Esophagus muscularis mucosa (tissue), 4 donors: ENCODE measurements at regions not wholly inside any gene's neighbourhood (a gene's known extent, or its start where the extent isn't known, plus 50 kb on each side); places are given as distances from the start of the nearest gene placed in this dataset.

ENCODE experiments used
- DNase-seq: peaks from one replicate; pipeline ENCODE4 v3.0.0-alpha.2; 2017; ENCODE audit errors: extremely low spot score
- H3K27ac ChIP-seq, 4 donors: fragments of 200-600 bp; sonication (generic); replicated peaks in 1 of 4; 1 replicate in 3 of 4; 2 replicates in 1 of 4; pipeline ENCODE4 v1.5.1; 2016 to 2019; ENCODE audit warnings: mild to moderate bottlenecking in 1 of 4
- H3K27me3 ChIP-seq, 4 donors: fragments of 200-600 bp; sonication (generic); one replicate each; pipeline versions ENCODE4 v1.5.1 to v1.6.0; 2016 to 2019
- H3K36me3 ChIP-seq, 4 donors: fragments of 200-600 bp; sonication (generic); one replicate each; pipeline ENCODE4 v1.5.1; 2016 to 2019
- H3K4me1 ChIP-seq, 4 donors: fragments of 200-600 bp; sonication (generic); one replicate each; pipeline ENCODE4 v1.5.1; 2016 to 2019
- H3K4me3 ChIP-seq, 4 donors: fragments of 200-600 bp; sonication (generic); 1 replicate in 2 of 4; 2 replicates in 2 of 4; pipeline ENCODE4 v1.5.1; 2016 to 2019; ENCODE audit warnings: mild to moderate bottlenecking in 4 of 4, moderate library complexity in 1 of 4
- H3K9me3 ChIP-seq, 4 donors: fragments of 200-600 bp; sonication (generic); 1 replicate in 3 of 4; 2 replicates in 1 of 4; pipeline ENCODE4 v1.5.1; 2016 to 2019
- EP300 ChIP-seq: sonication (generic); formaldehyde crosslinking; IDR thresholded peaks from one replicate; pipeline ENCODE4 v1.6.1; 2017; ENCODE audit warnings: antibody characterized with exemption
- POLR2A ChIP-seq: fragments of 450-650 bp; IDR thresholded peaks from one replicate; pipeline ENCODE4 v1.6.1; 2017; ENCODE audit warnings: antibody characterized with exemption, moderate library complexity, mild to moderate bottlenecking, low read depth
- POLR2AphosphoS5 ChIP-seq, 2 donors: sonication (generic); formaldehyde crosslinking; IDR thresholded peaks; one replicate each; pipeline ENCODE4 v1.6.1; 2017; ENCODE audit warnings: antibody characterized with exemption in 2 of 2
- WGBS: methylation state at CpG from one replicate; pipeline ENCODE4 v1.1.5; 2018; 5-methylcytosine and 5-hydroxymethylcytosine counted together
- intact Hi-C: fragments of 100-400 bp; cut with DNase I; formaldehyde crosslinking; loops from one replicate; pipeline ENCODE4 v1.15.1; 2023
- TF ChIP-seq, protein P1 (sequence below), 3 experiments: fragments of 200-600 bp in 2 of 3; fragments of 450-650 bp in 1 of 3; sonication (generic) in 2 of 3; IDR thresholded peaks; one replicate each; pipeline ENCODE4 v1.5.1; 2017 to 2019; ENCODE audit warnings: antibody characterized with exemption in 3 of 3, mild to moderate bottlenecking in 2 of 3, moderate library complexity in 1 of 3

DNA sequence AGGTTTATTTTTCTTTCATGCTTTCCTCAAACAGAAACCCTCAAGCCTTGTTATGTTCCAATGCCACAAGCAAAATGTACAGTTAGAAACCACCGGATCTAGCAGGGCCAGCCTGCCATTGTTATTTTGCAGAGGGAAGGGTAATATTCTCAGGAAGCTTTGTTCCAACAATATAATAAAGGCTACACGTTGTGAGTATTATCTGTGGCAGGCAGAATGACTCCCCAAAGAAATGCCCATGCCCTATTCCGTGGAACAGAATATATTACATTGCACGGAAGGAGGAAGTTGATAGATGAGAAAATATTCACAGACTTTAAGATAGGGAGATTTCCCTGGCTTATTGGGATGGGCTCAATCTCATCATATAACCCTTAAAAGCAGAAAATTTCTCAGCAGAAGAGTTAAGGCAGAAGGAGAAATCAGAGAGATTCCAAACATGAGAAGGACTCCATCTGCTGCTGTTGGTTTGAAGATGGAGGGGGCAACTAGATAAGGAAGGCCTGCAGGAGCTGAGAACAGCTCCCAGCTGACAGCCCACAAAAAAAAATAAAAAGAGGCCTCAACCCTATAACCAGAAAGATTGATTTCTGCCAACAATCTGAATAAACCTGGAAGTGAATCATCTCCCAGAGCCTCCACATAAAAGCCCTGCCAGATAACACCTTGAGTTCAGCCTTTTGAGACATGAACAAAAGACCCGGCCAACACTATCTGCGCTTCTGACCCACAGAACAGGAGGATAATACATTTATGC lies 466.6 kb downstream of the LPIN1 start:
- 82% methylated on average over 6 of the region's 6 CpGs for WGBS
- intact Hi-C loops: no loop called here
- no peaks in the 10 kb centered on the region for H3K36me3 ChIP-seq
- TF ChIP-seq, protein P1, sequence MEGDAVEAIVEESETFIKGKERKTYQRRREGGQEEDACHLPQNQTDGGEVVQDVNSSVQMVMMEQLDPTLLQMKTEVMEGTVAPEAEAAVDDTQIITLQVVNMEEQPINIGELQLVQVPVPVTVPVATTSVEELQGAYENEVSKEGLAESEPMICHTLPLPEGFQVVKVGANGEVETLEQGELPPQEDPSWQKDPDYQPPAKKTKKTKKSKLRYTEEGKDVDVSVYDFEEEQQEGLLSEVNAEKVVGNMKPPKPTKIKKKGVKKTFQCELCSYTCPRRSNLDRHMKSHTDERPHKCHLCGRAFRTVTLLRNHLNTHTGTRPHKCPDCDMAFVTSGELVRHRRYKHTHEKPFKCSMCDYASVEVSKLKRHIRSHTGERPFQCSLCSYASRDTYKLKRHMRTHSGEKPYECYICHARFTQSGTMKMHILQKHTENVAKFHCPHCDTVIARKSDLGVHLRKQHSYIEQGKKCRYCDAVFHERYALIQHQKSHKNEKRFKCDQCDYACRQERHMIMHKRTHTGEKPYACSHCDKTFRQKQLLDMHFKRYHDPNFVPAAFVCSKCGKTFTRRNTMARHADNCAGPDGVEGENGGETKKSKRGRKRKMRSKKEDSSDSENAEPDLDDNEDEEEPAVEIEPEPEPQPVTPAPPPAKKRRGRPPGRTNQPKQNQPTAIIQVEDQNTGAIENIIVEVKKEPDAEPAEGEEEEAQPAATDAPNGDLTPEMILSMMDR (IDR thresholded peaks at IDR 0.05): no peak
- TF ChIP-seq EP300 (no peak), POLR2A (no peak), POLR2AphosphoS5 (IDR thresholded peaks at IDR 0.05) (no peak)
- no peak overlapping the region for H3K4me3 ChIP-seq
- no peaks in the 10 kb centered on the region for H3K9me3 ChIP-seq
- no peaks in the 10 kb centered on the region for H3K27me3 ChIP-seq
- H3K27ac ChIP-seq: no peak overlapping the region
- H3K4me1 ChIP-seq: no peaks in the 10 kb centered on the region
- peak; percentile 79 for DNase-seq

DNA sequence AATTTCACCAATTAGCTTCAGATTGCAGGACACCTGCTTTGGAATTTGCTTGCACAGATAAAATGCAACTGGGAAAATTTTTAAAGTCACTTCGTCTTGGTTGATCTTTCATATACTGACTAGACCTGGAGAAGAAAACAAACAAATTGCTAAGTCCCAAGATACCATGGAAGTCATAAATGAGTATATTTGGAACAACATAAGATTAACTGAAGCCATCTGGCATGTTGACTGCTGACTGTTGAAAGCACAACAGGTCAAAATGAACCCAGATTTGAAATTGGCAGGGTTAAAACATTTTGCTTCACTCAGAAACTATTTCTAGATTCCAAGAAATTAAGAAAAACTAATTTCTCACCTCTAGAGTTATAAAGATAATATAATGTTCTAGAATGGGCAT lies 470.7 kb downstream of the LPIN1 start:
- H3K9me3 ChIP-seq: no peaks in the 10 kb centered on the region
- no peaks in the 10 kb centered on the region for H3K36me3 ChIP-seq
- no peaks in the 10 kb centered on the region for H3K4me1 ChIP-seq
- H3K4me3 ChIP-seq: no peak overlapping the region
- intact Hi-C loops: no loop called here
- DNase-seq: no peak
- TF ChIP-seq, protein P1 (IDR thresholded peaks at IDR 0.05): no peak
- TF ChIP-seq POLR2AphosphoS5 (IDR thresholded peaks at IDR 0.05): no peak
- TF ChIP-seq POLR2A: no peak
- no peak for TF ChIP-seq EP300
- no peaks in the 10 kb centered on the region for H3K27me3 ChIP-seq
- no peak overlapping the region for H3K27ac ChIP-seq
- 67% methylated on average over 1 of the region's 1 CpG for WGBS

DNA sequence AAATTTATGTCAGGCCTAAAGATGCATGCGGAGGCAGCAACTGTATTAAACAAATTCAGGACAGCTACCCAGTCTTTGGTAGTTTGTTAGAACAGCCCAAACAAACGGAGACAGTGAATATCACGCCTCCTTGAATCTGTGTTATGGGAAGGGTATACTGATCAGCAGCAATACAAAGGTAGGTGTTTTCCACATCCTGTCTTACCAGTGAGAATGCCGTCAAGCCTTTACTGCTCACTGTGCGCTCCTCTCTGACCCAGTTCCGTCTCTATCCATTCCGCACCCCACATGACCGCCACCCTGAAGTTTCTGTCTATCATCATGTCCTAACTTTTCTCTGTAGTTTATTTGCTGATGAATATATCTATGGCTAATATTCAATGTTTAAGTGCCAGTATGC lies 473.3 kb downstream of the LPIN1 start:
- no peaks in the 10 kb centered on the region for H3K36me3 ChIP-seq
- intact Hi-C loops: no loop called here

DNA sequence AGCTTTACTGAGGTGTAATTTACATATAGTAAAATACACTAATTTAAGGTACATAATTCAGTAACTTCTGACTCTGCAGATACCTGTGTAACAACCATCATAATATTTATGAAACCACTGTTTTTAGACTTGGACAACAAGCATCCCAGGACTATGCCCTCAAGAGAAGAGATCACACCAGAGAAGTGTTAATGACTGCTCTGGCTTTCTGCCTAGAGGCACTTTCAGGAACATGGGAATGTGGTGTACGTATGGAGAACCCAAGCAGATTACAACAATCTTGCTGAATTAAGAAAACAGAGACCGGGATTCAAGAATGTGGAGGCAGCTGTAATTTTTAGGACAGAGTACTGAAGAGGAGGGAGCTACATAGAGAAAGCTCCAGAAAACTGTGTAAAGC lies 475.2 kb downstream of the LPIN1 start:
- no peak for TF ChIP-seq POLR2AphosphoS5 (IDR thresholded peaks at IDR 0.05)
- TF ChIP-seq, protein P1 (IDR thresholded peaks at IDR 0.05): no peak
- no peak for TF ChIP-seq POLR2A
- TF ChIP-seq EP300: no peak
- 58% methylated on average over 2 of the region's 2 CpGs for WGBS
- no peaks in the 10 kb centered on the region for H3K27me3 ChIP-seq
- H3K4me3 ChIP-seq: no peak overlapping the region
- H3K9me3 ChIP-seq: peaks cover 0 to 10% (median 2%) of the 10 kb centered on the region in 4 donors
- no peaks in the 10 kb centered on the region for H3K4me1 ChIP-seq
- no peak for DNase-seq
- H3K27ac ChIP-seq: no peak overlapping the region
- H3K36me3 ChIP-seq: no peaks in the 10 kb centered on the region
- intact Hi-C loops: no loop called here

More for the DNA sequence above, 473.3 kb downstream of the LPIN1 start:
- 97% methylated on average over 8 of the region's 8 CpGs for WGBS
- TF ChIP-seq POLR2A (no peak), EP300 (no peak), POLR2AphosphoS5 (IDR thresholded peaks at IDR 0.05) (no peak)
- TF ChIP-seq, protein P1 (IDR thresholded peaks at IDR 0.05): no peak
- DNase-seq: peak; percentile 17
- Histone ChIP-seq H3K4me3 (no peak overlapping the region), H3K4me1 (no peaks in the 10 kb centered on the region), H3K27me3 (no peaks in the 10 kb centered on the region), H3K27ac (no peak overlapping the region), H3K9me3 (peaks cover 0 to 10% (median 2%) of the 10 kb centered on the region in 4 donors)

DNA sequence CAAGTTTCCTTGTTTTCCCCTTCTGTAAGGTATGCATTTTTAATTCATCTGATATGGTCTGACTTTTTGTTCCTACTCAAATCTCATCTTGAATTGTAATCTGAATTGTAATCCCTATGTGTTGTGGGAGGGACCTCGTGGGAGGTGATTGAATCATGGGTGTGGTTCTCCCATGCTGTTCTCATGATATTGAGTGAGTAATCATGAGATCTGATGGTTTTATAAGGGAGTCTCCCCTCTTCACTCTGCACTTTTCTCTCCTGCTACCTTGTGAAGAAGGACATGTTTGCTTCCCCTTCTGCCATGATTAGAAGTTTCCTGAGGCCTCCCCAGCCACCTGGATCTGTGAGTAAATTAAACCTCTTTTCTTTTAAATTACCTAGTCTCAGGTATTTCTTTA lies 476.1 kb downstream of the LPIN1 start:
- intact Hi-C loops: no loop called here
- 89% methylated on average over 1 of the region's 1 CpG for WGBS
- no peak overlapping the region for H3K27ac ChIP-seq
- no peak for TF ChIP-seq EP300
- no peak for DNase-seq
- no peaks in the 10 kb centered on the region for H3K4me1 ChIP-seq
- H3K4me3 ChIP-seq: no peak overlapping the region
- no peaks in the 10 kb centered on the region for H3K36me3 ChIP-seq
- peaks cover 0 to 10% (median 2%) of the 10 kb centered on the region in 4 donors for H3K9me3 ChIP-seq
- no peaks in the 10 kb centered on the region for H3K27me3 ChIP-seq
